RKO (cell line): ENCODE measurements at regions not wholly inside any gene's neighbourhood (a gene's known extent, or its start where the extent isn't known, plus 50 kb on each side); places are given as distances from the start of the nearest gene placed in this dataset.

Source experiments
- DNase-seq: peaks from one replicate; pipeline ENCODE4 v3.0.0-alpha.2; 2016; ENCODE audit warnings: low spot score

GRCh38 chr5:82396871-82397514, 118.8 kb upstream of the RPS23 start:
- peak; percentile 62 for DNase-seq

GRCh38 chr5:82396396-82396795, 118.2 kb upstream of the RPS23 start:
- DNase-seq: no peak

GRCh38 chr5:82393951-82394350, 115.8 kb upstream of the RPS23 start:
- DNase-seq: no peak

- no peak for DNase-seq
Observed at GRCh38 chr5:82390088-82390487, 111.9 kb upstream of the RPS23 start.

GRCh38 chr5:82389347-82389746, 111.2 kb upstream of the RPS23 start:
- DNase-seq: no peak

- DNase-seq: no peak
Observed at GRCh38 chr5:82388181-82388580, 110.0 kb upstream of the RPS23 start.

GRCh38 chr5:82387819-82388166, 109.6 kb upstream of the RPS23 start:
- DNase-seq: no peak

GRCh38 chr5:82387001-82387818, 109.1 kb upstream of the RPS23 start:
- no peak for DNase-seq

GRCh38 chr5:82386576-82386975, 108.4 kb upstream of the RPS23 start:
- no peak for DNase-seq

- no peak for DNase-seq
Observed at GRCh38 chr5:82384034-82384750, 106.0 kb upstream of the RPS23 start.

- no peak for DNase-seq
Observed at GRCh38 chr5:82381591-82381990, 103.4 kb upstream of the RPS23 start.

GRCh38 chr5:82376307-82376706, 98.2 kb upstream of the RPS23 start:
- no peak for DNase-seq

- DNase-seq: no peak
Observed at GRCh38 chr5:82375488-82376244, 97.5 kb upstream of the RPS23 start.

- no peak for DNase-seq
Observed at GRCh38 chr5:82374637-82375036, 96.5 kb upstream of the RPS23 start.

- no peak for DNase-seq
Observed at GRCh38 chr5:82367930-82368329, 89.8 kb upstream of the RPS23 start.

GRCh38 chr5:82365744-82366228, 87.6 kb upstream of the RPS23 start:
- peak; percentile 39 for DNase-seq

GRCh38 chr5:82365026-82365425, 86.9 kb upstream of the RPS23 start:
- no peak for DNase-seq

GRCh38 chr5:82364497-82364896, 86.3 kb upstream of the RPS23 start:
- DNase-seq: peak; percentile 19

GRCh38 chr5:82363524-82363923, 85.4 kb upstream of the RPS23 start:
- no peak for DNase-seq

- no peak for DNase-seq
Observed at GRCh38 chr5:82362636-82363035, 84.5 kb upstream of the RPS23 start.

- DNase-seq: no peak
Observed at GRCh38 chr5:82360022-82360421, 81.9 kb upstream of the RPS23 start.

GRCh38 chr5:82359272-82359671, 81.1 kb upstream of the RPS23 start:
- no peak for DNase-seq
